ENCODE measurements at regions not wholly inside any gene's neighbourhood (a gene's known extent, or its start where the extent isn't known, plus 50 kb on each side); places are given as distances from the start of the nearest gene placed in this dataset.

DNA sequence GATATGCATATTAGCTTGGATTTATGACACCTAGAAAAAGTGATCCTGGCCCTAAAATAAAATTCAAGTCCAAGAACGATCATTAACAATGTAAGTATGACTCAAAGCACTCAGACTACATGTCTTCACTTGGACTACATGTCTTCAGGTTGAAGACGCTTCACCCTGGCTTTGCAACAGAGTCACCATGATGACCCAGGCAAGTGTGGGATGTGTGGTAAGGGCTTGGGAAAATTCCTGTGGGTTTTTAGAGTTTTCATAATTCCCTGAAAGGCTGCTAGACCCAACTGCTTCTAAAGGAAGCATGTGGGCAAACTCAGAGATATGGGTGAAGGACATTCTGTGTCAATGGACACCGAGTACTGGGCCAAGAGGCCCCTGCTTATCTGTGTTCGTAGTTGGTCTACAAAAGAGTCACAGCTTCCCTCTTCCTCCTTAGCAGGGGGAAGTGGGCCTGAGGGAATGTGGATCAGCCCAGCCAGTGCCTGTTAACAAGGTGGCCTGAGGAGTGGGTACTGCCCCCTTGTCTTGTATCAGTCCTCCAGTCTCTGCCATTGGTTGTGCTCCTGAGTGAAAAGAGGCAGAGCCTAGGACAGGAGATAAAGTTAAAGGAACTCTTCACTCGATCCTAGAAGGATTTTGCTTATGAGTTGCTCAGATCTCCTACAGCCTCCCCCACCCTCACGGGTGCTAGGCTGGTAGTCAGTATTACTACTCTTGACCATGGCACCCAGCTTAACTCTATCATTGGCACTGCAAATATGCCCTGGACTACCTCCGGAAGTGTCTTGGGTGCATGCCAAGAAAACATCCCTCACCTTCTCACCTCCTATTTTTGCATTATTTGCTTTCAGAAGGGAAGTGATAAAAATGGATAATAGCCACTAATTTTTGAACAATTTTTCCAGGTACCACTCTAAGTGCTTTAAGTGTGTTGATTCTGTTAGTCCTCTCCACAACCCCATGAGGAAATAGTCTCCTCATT, 406.3 kb downstream of the COG6 start:
- TF ChIP-seq, protein P1, sequence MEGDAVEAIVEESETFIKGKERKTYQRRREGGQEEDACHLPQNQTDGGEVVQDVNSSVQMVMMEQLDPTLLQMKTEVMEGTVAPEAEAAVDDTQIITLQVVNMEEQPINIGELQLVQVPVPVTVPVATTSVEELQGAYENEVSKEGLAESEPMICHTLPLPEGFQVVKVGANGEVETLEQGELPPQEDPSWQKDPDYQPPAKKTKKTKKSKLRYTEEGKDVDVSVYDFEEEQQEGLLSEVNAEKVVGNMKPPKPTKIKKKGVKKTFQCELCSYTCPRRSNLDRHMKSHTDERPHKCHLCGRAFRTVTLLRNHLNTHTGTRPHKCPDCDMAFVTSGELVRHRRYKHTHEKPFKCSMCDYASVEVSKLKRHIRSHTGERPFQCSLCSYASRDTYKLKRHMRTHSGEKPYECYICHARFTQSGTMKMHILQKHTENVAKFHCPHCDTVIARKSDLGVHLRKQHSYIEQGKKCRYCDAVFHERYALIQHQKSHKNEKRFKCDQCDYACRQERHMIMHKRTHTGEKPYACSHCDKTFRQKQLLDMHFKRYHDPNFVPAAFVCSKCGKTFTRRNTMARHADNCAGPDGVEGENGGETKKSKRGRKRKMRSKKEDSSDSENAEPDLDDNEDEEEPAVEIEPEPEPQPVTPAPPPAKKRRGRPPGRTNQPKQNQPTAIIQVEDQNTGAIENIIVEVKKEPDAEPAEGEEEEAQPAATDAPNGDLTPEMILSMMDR (IDR thresholded peaks at IDR 0.05; ENCODE audit: borderline replicate concordance, extremely low read depth, insufficient read depth) = no peak
- Histone ChIP-seq H3K4me3 (ENCODE audit: low read length in 3 of 3) (no peak overlapping the region), H3K9me3 (ENCODE audit: control insufficient read depth in 2 of 3, insufficient read depth in 1 of 3, low read length in 3 of 3) (no peaks in the 10 kb centered on the region), H3K27ac (ENCODE audit: low read depth in 2 of 2, low read length in 2 of 2) (no peak overlapping the region), H3K4me1 (ENCODE audit: control insufficient read depth in 2 of 3, insufficient read depth in 2 of 3, low read depth in 1 of 3, low read length in 3 of 3) (no peaks in the 10 kb centered on the region), H3K36me3 (ENCODE audit: control insufficient read depth in 2 of 3, insufficient read depth in 3 of 3, low read length in 3 of 3) (no peaks in the 10 kb centered on the region), H3K9ac (ENCODE audit: low read length in 3 of 3) (no peak overlapping the region), H3K27me3 (ENCODE audit: control insufficient read depth, insufficient read depth, low read length) (no peaks in the 10 kb centered on the region)
- FAIRE-seq = no peak
- DNase-seq = no peak
- intact Hi-C loops (cut with DNase I) = loop anchor here (10.0 kb wide), 1 partner anchor 623 kb away; no protein-coding TSS in a partner anchor

DNA sequence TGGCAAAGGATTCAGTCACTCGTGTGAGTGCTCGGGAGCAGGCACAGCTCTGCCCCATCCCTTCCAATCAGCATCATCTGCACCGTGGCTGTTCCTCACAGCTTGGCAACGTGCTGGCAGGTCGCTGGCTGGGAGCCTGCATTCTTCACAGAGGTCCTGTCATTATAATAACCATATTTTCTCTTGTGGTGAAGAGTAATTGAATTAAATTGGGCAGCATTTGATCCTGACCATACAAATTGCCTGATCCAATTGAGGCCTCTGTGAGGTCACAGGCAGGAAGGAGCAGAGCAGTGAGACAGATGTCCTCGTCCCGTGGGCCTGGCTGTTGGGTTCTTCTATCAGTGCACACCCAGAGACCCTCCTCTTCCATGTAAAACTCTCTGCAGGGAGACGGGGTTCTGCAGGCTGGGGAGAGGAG, 407.8 kb downstream of the COG6 start:
- FAIRE-seq (no peak), DNase-seq (no peak)
- no peaks in the 10 kb centered on the region for H3K27me3 ChIP-seq (ENCODE audit: control insufficient read depth, insufficient read depth, low read length)
- H3K9me3 ChIP-seq (ENCODE audit: control insufficient read depth in 2 of 3, insufficient read depth in 1 of 3, low read length in 3 of 3) = no peaks in the 10 kb centered on the region
- intact Hi-C loops (cut with DNase I) = loop anchor here (10.0 kb wide), 1 partner anchor 622 kb away; no protein-coding TSS in a partner anchor
- TF ChIP-seq, protein P1 (IDR thresholded peaks at IDR 0.05; ENCODE audit: borderline replicate concordance, extremely low read depth, insufficient read depth) = no peak
- no peak overlapping the region for H3K4me3 ChIP-seq (ENCODE audit: low read length in 3 of 3)
- H3K36me3 ChIP-seq (ENCODE audit: control insufficient read depth in 2 of 3, insufficient read depth in 3 of 3, low read length in 3 of 3) = no peaks in the 10 kb centered on the region
- H3K9ac ChIP-seq (ENCODE audit: low read length in 3 of 3) = no peak overlapping the region
- H3K4me1 ChIP-seq (ENCODE audit: control insufficient read depth in 2 of 3, insufficient read depth in 2 of 3, low read depth in 1 of 3, low read length in 3 of 3) = no peaks in the 10 kb centered on the region
- no peak overlapping the region for H3K27ac ChIP-seq (ENCODE audit: low read depth in 2 of 2, low read length in 2 of 2)

DNA sequence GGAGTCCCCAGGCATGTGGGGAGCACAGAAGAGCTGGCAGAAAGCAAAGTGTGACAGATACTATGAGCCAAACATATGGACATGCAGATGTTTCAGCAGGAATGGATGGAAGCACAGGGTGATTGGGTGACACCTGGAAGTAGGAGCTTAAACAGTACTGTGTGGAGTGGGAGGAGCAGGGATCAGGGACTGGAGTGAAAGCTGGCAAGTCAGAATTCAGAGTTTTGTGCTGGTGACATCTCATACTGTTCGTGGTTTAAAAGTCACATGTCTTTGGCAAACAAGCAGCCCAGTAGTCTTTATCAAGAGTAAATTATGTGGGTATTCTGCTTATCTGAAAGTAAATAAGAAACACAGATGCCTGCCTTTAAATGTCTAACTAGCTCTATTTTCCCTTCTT, 408.2 kb downstream of the COG6 start:
- no peaks in the 10 kb centered on the region for H3K9me3 ChIP-seq (ENCODE audit: control insufficient read depth in 2 of 3, insufficient read depth in 1 of 3, low read length in 3 of 3)
- no peak overlapping the region for H3K4me3 ChIP-seq (ENCODE audit: low read length in 3 of 3)
- no peak for FAIRE-seq
- H3K4me1 ChIP-seq (ENCODE audit: control insufficient read depth in 2 of 3, insufficient read depth in 2 of 3, low read depth in 1 of 3, low read length in 3 of 3) = no peaks in the 10 kb centered on the region
- intact Hi-C loops (cut with DNase I) = loop anchor here (10.0 kb wide), 1 partner anchor 621 kb away; no protein-coding TSS in a partner anchor
- no peak for DNase-seq
- TF ChIP-seq, protein P1 (IDR thresholded peaks at IDR 0.05; ENCODE audit: borderline replicate concordance, extremely low read depth, insufficient read depth) = no peak
- no peak overlapping the region for H3K27ac ChIP-seq (ENCODE audit: low read depth in 2 of 2, low read length in 2 of 2)
- H3K36me3 ChIP-seq (ENCODE audit: control insufficient read depth in 2 of 3, insufficient read depth in 3 of 3, low read length in 3 of 3) = no peaks in the 10 kb centered on the region
- H3K9ac ChIP-seq (ENCODE audit: low read length in 3 of 3) = no peak overlapping the region
- no peaks in the 10 kb centered on the region for H3K27me3 ChIP-seq (ENCODE audit: control insufficient read depth, insufficient read depth, low read length)
